ENCODE measurements at regions not wholly inside any gene's neighbourhood (a gene's known extent, or its start where the extent isn't known, plus 50 kb on each side); places are given as distances from the start of the nearest gene placed in this dataset.

GRCh38 chr13:59609421-59609820 is 554.3 kb downstream of the DIAPH3 start:
- POLR2A ChIA-PET, result no interaction called here

More at GRCh38 chr13:59609421-59609820, 554.3 kb downstream of the DIAPH3 start:
- H3K4me3 ChIP-seq (ENCODE audit: low read depth in 2 of 2, low read length in 1 of 2), result no peak overlapping the region
- CTCF ChIA-PET, result no interaction called here
- no peak overlapping the region for H3K9ac ChIP-seq
- H3K79me2 ChIP-seq (ENCODE audit: insufficient read depth), result no peaks in the 10 kb centered on the region
- H3K4me2 ChIP-seq, result no peak overlapping the region
- no peaks in the 10 kb centered on the region for H3K9me3 ChIP-seq
- no peaks in the 10 kb centered on the region for H4K20me1 ChIP-seq (ENCODE audit: insufficient read depth)
- H3K36me3 ChIP-seq (replicated peaks in 1 of 2; ENCODE audit: control insufficient read depth in 1 of 2, insufficient read depth in 2 of 2, low read length in 1 of 2), result no peaks in the 10 kb centered on the region
- TF ChIP-seq EP300 (IDR thresholded peaks at IDR 0.05; ENCODE audit: borderline replicate concordance in 1 of 2, low read depth in 1 of 2, low read length in 1 of 2), result peak in 1 of 2 experiments; percentile 20; a peak in 1 of 4 replicates
- no peak for TF ChIP-seq CTCF (IDR thresholded peaks at IDR 0.05)
- DNase-seq, result no peak
- no peaks in the 10 kb centered on the region for H3K27me3 ChIP-seq (ENCODE audit: insufficient read depth)
- no peaks in the 10 kb centered on the region for H3F3A ChIP-seq (replicated peaks; ENCODE audit: insufficient read depth)
- H3K4me1 ChIP-seq (ENCODE audit: control insufficient read depth in 1 of 2, insufficient read depth in 2 of 2, low read depth in 1 of 2, low read length in 1 of 2), result no peaks in the 10 kb centered on the region; a peak in 1 of 4 replicates
- H3K27ac ChIP-seq (ENCODE audit: low read depth in 2 of 2, low read length in 1 of 2), result peak overlapping the region in 1 of 2 experiments; percentile 43; a peak in 2 of 4 replicates
- no peaks in the 10 kb centered on the region for H3K9me2 ChIP-seq
- H2AFZ ChIP-seq (ENCODE audit: low read depth), result no peak overlapping the region

Small RNA genes in the stretch of these regions (small RNA-seq; reads per million reads assigned to genes)
- gene AL161423.1, result 0 to 0.52 (median 0) reads per million in 7 experiments
- 0 to 0.06 (median 0) reads per million in 7 experiments for gene HMGN2P39
- 0 reads per million in 7 experiments for gene RNA5SP30
- gene RNU7-88P, result 0 to 0.10 (median 0) reads per million in 7 experiments
- gene RNY4P29, result 0 reads per million in 7 experiments
